ENCODE measurements at regions not wholly inside any gene's neighbourhood (a gene's known extent, or its start where the extent isn't known, plus 50 kb on each side); places are given as distances from the start of the nearest gene placed in this dataset.

- no peak for TF ChIP-seq EZH2 (IDR thresholded peaks at IDR 0.05; ENCODE audit: low read length, missing control alignments)
- TF ChIP-seq, protein P1, sequence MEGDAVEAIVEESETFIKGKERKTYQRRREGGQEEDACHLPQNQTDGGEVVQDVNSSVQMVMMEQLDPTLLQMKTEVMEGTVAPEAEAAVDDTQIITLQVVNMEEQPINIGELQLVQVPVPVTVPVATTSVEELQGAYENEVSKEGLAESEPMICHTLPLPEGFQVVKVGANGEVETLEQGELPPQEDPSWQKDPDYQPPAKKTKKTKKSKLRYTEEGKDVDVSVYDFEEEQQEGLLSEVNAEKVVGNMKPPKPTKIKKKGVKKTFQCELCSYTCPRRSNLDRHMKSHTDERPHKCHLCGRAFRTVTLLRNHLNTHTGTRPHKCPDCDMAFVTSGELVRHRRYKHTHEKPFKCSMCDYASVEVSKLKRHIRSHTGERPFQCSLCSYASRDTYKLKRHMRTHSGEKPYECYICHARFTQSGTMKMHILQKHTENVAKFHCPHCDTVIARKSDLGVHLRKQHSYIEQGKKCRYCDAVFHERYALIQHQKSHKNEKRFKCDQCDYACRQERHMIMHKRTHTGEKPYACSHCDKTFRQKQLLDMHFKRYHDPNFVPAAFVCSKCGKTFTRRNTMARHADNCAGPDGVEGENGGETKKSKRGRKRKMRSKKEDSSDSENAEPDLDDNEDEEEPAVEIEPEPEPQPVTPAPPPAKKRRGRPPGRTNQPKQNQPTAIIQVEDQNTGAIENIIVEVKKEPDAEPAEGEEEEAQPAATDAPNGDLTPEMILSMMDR (conservative IDR thresholded peaks at IDR 0.05 in 1 of 2, IDR thresholded peaks at IDR 0.05 in 1 of 2; ENCODE audit: low read depth in 1 of 2, low read length in 2 of 2) = no peak
Measured at GRCh38 chr2:40510304-40510703, 58.4 kb upstream of the SLC8A1 start.

Measured in fibroblast of lung (primary cell).